RWPE1 (cell line): ENCODE measurements at regions not wholly inside any gene's neighbourhood (a gene's known extent, or its start where the extent isn't known, plus 50 kb on each side); places are given as distances from the start of the nearest gene placed in this dataset.

Source experiments
- CTCF ChIA-PET: fragments of 350-600 bp; sonication (Branson Sonifier 250); formaldehyde crosslinking; extraction: SDS; loops from one replicate; lab custom pipeline; 2021; lab: Yijun Ruan, JAX
- POLR2A ChIA-PET: fragments of 400-600 bp; formaldehyde crosslinking; extraction: SDS; loops from one replicate; lab custom pipeline; 2020; ENCODE audit warnings: antibody characterized with exemption; ENCODE audit not compliant: low non-redundant PET; lab: Yijun Ruan, JAX
- DNase-seq: peaks from one replicate; pipeline ENCODE4 v3.0.0; 2012; ENCODE audit warnings: low spot score
- H3K27ac ChIP-seq: fragments of 450-650 bp; 2 replicates; pipeline ENCODE4 v1.5.1; 2017
- TF ChIP-seq, protein P1 (sequence below): fragments of 450-650 bp; conservative IDR thresholded peaks from 2 replicates; pipeline ENCODE4 v1.5.1; 2017; ENCODE audit warnings: low read depth, mild to moderate bottlenecking

GRCh38 chr2:37501113-37501512 lies 156.7 kb downstream of the QPCT start:
- DNase-seq: no peak
- ChIA-PET CTCF (no interaction called here), POLR2A (no interaction called here)
- TF ChIP-seq, protein P1, sequence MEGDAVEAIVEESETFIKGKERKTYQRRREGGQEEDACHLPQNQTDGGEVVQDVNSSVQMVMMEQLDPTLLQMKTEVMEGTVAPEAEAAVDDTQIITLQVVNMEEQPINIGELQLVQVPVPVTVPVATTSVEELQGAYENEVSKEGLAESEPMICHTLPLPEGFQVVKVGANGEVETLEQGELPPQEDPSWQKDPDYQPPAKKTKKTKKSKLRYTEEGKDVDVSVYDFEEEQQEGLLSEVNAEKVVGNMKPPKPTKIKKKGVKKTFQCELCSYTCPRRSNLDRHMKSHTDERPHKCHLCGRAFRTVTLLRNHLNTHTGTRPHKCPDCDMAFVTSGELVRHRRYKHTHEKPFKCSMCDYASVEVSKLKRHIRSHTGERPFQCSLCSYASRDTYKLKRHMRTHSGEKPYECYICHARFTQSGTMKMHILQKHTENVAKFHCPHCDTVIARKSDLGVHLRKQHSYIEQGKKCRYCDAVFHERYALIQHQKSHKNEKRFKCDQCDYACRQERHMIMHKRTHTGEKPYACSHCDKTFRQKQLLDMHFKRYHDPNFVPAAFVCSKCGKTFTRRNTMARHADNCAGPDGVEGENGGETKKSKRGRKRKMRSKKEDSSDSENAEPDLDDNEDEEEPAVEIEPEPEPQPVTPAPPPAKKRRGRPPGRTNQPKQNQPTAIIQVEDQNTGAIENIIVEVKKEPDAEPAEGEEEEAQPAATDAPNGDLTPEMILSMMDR: no peak
- no peak overlapping the region for H3K27ac ChIP-seq

DNA sequence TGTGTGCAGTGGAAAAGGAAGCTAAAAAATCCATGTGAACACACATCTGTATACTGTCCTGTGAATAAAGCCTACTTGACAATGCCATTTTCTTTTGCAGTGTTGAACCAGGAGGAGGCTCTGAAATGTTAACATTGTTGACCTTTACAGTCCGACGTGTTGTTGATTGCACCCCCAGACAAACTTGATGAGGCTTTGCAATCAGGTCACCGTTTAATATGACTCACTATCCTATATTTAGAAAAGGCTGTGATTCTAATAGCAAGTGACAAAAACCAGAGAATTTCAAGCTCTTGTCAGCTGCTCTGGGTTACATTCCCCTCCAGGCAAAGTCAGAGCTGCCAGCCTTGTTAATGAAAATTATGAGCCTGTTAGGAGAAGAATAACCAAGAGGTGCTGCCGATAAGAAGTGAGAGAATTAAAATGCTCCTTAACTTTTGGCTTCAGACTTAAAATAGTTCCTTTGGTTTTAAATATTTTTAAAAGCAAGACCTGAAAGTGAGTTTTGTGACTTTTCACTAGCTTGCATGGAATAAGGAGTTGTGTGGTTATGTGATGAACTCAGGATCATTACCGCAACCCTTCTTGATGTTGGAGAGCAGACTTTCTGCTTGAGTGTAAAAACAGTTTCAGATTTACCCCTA lies 162.1 kb downstream of the QPCT start:
- H3K27ac ChIP-seq: no peak overlapping the region
- no peak for DNase-seq
- CTCF ChIA-PET: interaction anchor here (0.7 kb wide), 1 partner anchor 24 kb away, joined by 3 read pairs; no protein-coding TSS in a partner anchor
- TF ChIP-seq, protein P1: no peak
- POLR2A ChIA-PET: no interaction called here

DNA sequence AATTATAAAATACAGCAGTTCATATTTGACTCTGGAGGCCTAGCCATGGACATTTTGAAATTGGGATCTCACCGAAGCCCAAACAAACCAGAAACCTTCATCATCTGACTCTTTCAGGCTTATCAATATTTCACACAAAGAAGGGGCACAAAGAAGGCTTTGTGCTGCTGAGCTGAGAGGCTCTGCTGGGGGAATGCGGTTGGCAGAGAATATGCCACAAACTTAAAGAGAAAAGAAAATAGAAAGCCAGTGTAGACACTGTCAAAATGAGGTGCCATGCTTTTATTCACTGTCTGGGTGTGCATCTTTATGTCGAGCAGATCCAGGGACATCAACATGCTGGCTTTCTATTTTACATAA lies 162.6 kb downstream of the QPCT start:
- TF ChIP-seq, protein P1: no peak
- ChIA-PET POLR2A (no interaction called here), CTCF (no interaction called here)
- DNase-seq: no peak
- H3K27ac ChIP-seq: no peak overlapping the region

- no peak overlapping the region for H3K27ac ChIP-seq
- ChIA-PET CTCF (no interaction called here), POLR2A (no interaction called here)
- TF ChIP-seq, protein P1: no peak
- no peak for DNase-seq
Measured at GRCh38 chr2:37507703-37508102, 163.3 kb downstream of the QPCT start.

GRCh38 chr2:37512971-37513370 lies 158.5 kb downstream of the CDC42EP3 start:
- no peak overlapping the region for H3K27ac ChIP-seq
- ChIA-PET POLR2A (no interaction called here), CTCF (no interaction called here)
- no peak for DNase-seq
- TF ChIP-seq, protein P1: no peak

DNA sequence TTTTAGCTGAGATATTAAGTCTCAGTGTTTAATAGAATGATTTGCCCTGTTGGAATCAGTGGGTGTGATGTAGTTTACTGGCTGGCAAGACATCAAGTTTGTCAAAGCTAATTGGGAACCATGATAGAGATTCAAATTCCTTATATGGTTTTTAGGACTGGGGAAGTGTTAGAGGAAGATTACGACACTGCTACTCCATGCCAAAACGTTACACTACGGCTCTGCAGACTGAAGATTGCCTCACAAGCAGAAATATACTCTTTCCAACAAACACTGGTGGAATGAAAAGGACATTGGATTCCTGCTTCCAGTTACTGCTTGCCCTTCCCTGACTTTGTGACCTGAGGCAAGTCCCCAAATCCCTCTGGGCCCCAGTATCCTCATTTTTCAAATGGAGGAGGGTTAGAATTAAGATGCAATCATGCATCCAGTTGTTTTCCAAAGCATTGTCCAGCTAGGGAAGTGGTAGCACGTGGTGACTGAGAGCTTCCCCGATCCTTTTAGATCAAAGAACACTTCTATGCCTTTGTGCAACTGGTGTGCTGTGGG lies 147.6 kb downstream of the CDC42EP3 start:
- DNase-seq: peak; percentile 4
- POLR2A ChIA-PET: no interaction called here
- TF ChIP-seq, protein P1: no peak
- H3K27ac ChIP-seq: no peak overlapping the region
- CTCF ChIA-PET: no interaction called here
